ENCODE measurements at regions not wholly inside any gene's neighbourhood (a gene's known extent, or its start where the extent isn't known, plus 50 kb on each side); places are given as distances from the start of the nearest gene placed in this dataset.

GRCh38 chr22:19663286-19663815 lies 51.0 kb upstream of the SEPTIN5 start:
- no peak overlapping the region for H3K4me3 ChIP-seq

GRCh38 chr22:19663821-19664355 lies 50.4 kb upstream of the SEPTIN5 start:
- H3K27me3 ChIP-seq = no peaks in the 10 kb centered on the region
- no peaks in the 10 kb centered on the region for H3K9me3 ChIP-seq
- DNase-seq = peak; percentile 80
- no peaks in the 10 kb centered on the region for H3K36me3 ChIP-seq
- H3K4me3 ChIP-seq = no peak overlapping the region

More at GRCh38 chr22:19663286-19663815, 51.0 kb upstream of the SEPTIN5 start:
- H3K9me3 ChIP-seq = no peaks in the 10 kb centered on the region
- H3K36me3 ChIP-seq = no peaks in the 10 kb centered on the region
- H3K27me3 ChIP-seq = no peaks in the 10 kb centered on the region
- peak; percentile 84 for DNase-seq

- Histone ChIP-seq H3K9me3 (no peaks in the 10 kb centered on the region), H3K4me3 (no peak overlapping the region), H3K36me3 (no peaks in the 10 kb centered on the region), H3K27me3 (no peaks in the 10 kb centered on the region)
- no peak for DNase-seq
These were observed 49.9 kb upstream of the SEPTIN5 start for GRCh38 chr22:19664406-19664805.

All from MG63 (cell line).